A549 (cell line): ENCODE measurements at regions not wholly inside any gene's neighbourhood (a gene's known extent, or its start where the extent isn't known, plus 50 kb on each side); places are given as distances from the start of the nearest gene placed in this dataset.

Source experiments
- ATAC-seq, 2 experiments: fragments of 200-7000 bp in 1 of 2; fragments of >200 bp in 1 of 2; cut with Nextera tagmentation in 1 of 2; cut with Tn5 transposase in 1 of 2; 3 replicates each; pipeline versions ENCODE4 v1.8.0 to v1.9.1; 2018 to 2020; ENCODE audit warnings: mild to moderate bottlenecking in 1 of 2, moderate library complexity in 1 of 2
- CTCF ChIA-PET: fragments of 300-600 bp; sonication (Branson Sonifier 250); formaldehyde crosslinking; extraction: SDS; loops from one replicate; lab custom pipeline; 2021; ENCODE audit warnings: antibody characterized with exemption, inconsistent platforms; lab: Yijun Ruan, JAX
- POLR2A ChIA-PET: fragments of 350-600 bp; formaldehyde crosslinking; extraction: SDS; loops from one replicate; lab custom pipeline; 2021; ENCODE audit warnings: antibody characterized with exemption, inconsistent platforms; lab: Yijun Ruan, JAX
- DNase-seq, 2 experiments: peaks; one replicate each; pipeline versions ENCODE4 v3.0.0 to v3.0.0-alpha.2; 2011 to 2016; ENCODE audit warnings: low read depth in 1 of 2, low spot score in 1 of 2
- FAIRE-seq: peaks from 2 replicates; lab custom pipeline; 2011; peaks lifted over from hg19 to GRCh38; lab: Jason Lieb, UNC
- H3K27ac ChIP-seq, 2 experiments: fragments of >200 bp; sonication (Bioruptor Twin); formaldehyde crosslinking; 3 replicates each; pipeline ENCODE4 v1.5.1; 2016 to 2017
- H3K4me1 ChIP-seq: fragments of >200 bp; sonication (Bioruptor Twin); formaldehyde crosslinking; 3 replicates; pipeline ENCODE4 v1.6.1; 2016
- H3K4me2 ChIP-seq: fragments of >200 bp; sonication (Bioruptor Twin); formaldehyde crosslinking; 3 replicates; pipeline ENCODE4 v1.6.1; 2016
- H3K4me3 ChIP-seq: fragments of >200 bp; sonication (Bioruptor Twin); formaldehyde crosslinking; 3 replicates; pipeline ENCODE4 v1.5.1; 2016
- H3K9me3 ChIP-seq: fragments of >200 bp; sonication (Bioruptor Twin); formaldehyde crosslinking; 3 replicates; pipeline ENCODE4 v1.6.1; 2016
- CBX2 ChIP-seq: fragments of 200-600 bp; sonication (generic); IDR thresholded peaks from 2 replicates; pipeline ENCODE4 v1.6.1; 2016; ENCODE audit warnings: low read depth, mild to moderate bottlenecking, borderline replicate concordance
- CBX8 ChIP-seq: fragments of 200-600 bp; sonication (generic); IDR thresholded peaks from 2 replicates; pipeline ENCODE4 v1.6.1; 2016
- CEBPB ChIP-seq, 2 experiments: fragments of >200 bp in 1 of 2; sonication (Bioruptor Twin) in 1 of 2; formaldehyde crosslinking in 1 of 2; IDR thresholded peaks; 2 replicates each; pipeline ENCODE4 v1.6.1; 2012 to 2016
- EP300 ChIP-seq, 2 experiments: fragments of >200 bp; sonication (Bioruptor Twin); formaldehyde crosslinking; IDR thresholded peaks; 2 replicates in 1 of 2; 3 replicates in 1 of 2; pipeline ENCODE4 v1.6.1; 2016 to 2017
- FOSB ChIP-seq: fragments of 250-450 bp; sonication (Bioruptor Pico); IDR thresholded peaks from 2 replicates; pipeline ENCODE4 v1.5.0; 2020; ENCODE audit warnings: mild to moderate bottlenecking, moderate library complexity
- HDAC2 ChIP-seq: fragments of 200-600 bp; sonication (generic); IDR thresholded peaks from 2 replicates; pipeline ENCODE4 v1.6.1; 2016
- HEYL ChIP-seq: fragments of 250-450 bp; sonication (Bioruptor Pico); IDR thresholded peaks from 2 replicates; pipeline ENCODE4 v1.8.0; 2021; ENCODE audit warnings: mild to moderate bottlenecking, moderate library complexity
- HMGXB4 ChIP-seq: fragments of 250-450 bp; sonication (Bioruptor Pico); IDR thresholded peaks from 2 replicates; pipeline ENCODE4 v1.5.0; 2021; ENCODE audit warnings: mild to moderate bottlenecking, moderate library complexity, borderline replicate concordance
- HOXA7 ChIP-seq: fragments of 250-450 bp; sonication (Bioruptor Pico); IDR thresholded peaks from 2 replicates; pipeline ENCODE4 v1.5.0; 2020; ENCODE audit warnings: mild to moderate bottlenecking, moderate library complexity
- HOXB13 ChIP-seq: fragments of 250-450 bp; sonication (Bioruptor Pico); IDR thresholded peaks from 2 replicates; pipeline ENCODE4 v1.5.0; 2020; ENCODE audit warnings: low read depth, mild to moderate bottlenecking, moderate library complexity
- POLR2A ChIP-seq: IDR thresholded peaks from 2 replicates; pipeline ENCODE4 v1.6.1; 2012; ENCODE audit warnings: mild to moderate bottlenecking, low read length
- POLR2AphosphoS2 ChIP-seq: conservative IDR thresholded peaks from 2 replicates; pipeline ENCODE4 v1.6.1; 2012; ENCODE audit warnings: low read length, improper control_type of control experiment, inconsistent platforms
- RARB ChIP-seq: fragments of 250-450 bp; sonication (Bioruptor Pico); IDR thresholded peaks from 2 replicates; pipeline ENCODE4 v1.8.0; 2021; ENCODE audit warnings: mild to moderate bottlenecking, moderate library complexity
- REST ChIP-seq: fragments of 200-600 bp; sonication (generic); IDR thresholded peaks from 2 replicates; pipeline ENCODE4 v1.6.1; 2016; ENCODE audit warnings: antibody characterized with exemption, mild to moderate bottlenecking, moderate library complexity
- SREBF2 ChIP-seq: fragments of 450-650 bp; IDR thresholded peaks from 2 replicates; pipeline ENCODE4 v1.6.1; 2014; ENCODE audit warnings: mild to moderate bottlenecking, moderate library complexity
- TP53 ChIP-seq: fragments of 250-450 bp; sonication (Bioruptor Pico); IDR thresholded peaks from 2 replicates; pipeline ENCODE4 v1.5.0; 2021; ENCODE audit warnings: mild to moderate bottlenecking, moderate library complexity
- ZFP36 ChIP-seq: fragments of 450-650 bp; IDR thresholded peaks from 2 replicates; pipeline ENCODE4 v1.6.1; 2014; ENCODE audit warnings: borderline replicate concordance; ENCODE audit not compliant: partially characterized antibody
- ZSCAN20 ChIP-seq: fragments of 250-450 bp; sonication (Bioruptor Pico); IDR thresholded peaks from 2 replicates; pipeline ENCODE4 v1.8.0; 2022; ENCODE audit warnings: mild to moderate bottlenecking, moderate library complexity
- WGBS: methylation state at CpG from one replicate; pipeline ENCODE4 v1.1.6; 2017; ENCODE audit errors: missing lambda C conversion rate; 5-methylcytosine and 5-hydroxymethylcytosine counted together
- TF ChIP-seq, protein P1 (sequence below): fragments of 450-650 bp; IDR thresholded peaks from 2 replicates; pipeline ENCODE4 v1.6.1; 2014; ENCODE audit warnings: antibody characterized with exemption

DNA sequence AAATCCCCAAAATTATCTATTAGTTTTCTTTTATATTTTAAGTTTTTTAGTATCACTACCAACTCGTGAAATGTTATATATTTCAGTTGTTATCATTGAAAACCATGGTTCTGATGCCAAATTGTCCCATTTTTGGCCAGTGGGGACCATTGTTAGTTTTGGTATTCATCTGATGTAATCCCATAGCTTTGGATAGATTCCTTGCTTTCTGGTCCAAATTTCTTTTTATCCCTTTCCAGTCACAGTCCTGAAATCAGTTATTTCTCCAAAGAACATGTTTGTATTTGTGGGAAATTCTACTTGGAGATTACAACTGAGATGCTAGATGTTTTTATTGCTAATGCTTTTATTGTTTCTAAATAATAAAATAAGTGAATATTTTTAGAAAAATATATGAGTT lies 976.8 kb upstream of the CRIM1 start:
- ChIA-PET CTCF (no interaction called here), POLR2A (no interaction called here)
- 6% methylated on average over 1 of the region's 1 CpG for WGBS
- H3K27ac ChIP-seq = no peak overlapping the region
- FAIRE-seq (no peak), DNase-seq (no peak), ATAC-seq (no peak)
- no peaks in the 10 kb centered on the region for H3K4me1 ChIP-seq
- H3K4me2 ChIP-seq = no peak overlapping the region
- no peak overlapping the region for H3K4me3 ChIP-seq
- TF ChIP-seq, protein P1, sequence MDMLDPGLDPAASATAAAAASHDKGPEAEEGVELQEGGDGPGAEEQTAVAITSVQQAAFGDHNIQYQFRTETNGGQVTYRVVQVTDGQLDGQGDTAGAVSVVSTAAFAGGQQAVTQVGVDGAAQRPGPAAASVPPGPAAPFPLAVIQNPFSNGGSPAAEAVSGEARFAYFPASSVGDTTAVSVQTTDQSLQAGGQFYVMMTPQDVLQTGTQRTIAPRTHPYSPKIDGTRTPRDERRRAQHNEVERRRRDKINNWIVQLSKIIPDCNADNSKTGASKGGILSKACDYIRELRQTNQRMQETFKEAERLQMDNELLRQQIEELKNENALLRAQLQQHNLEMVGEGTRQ = no peak
- TF ChIP-seq ZFP36 = no peak
- TF ChIP-seq CEBPB (IDR thresholded peaks at IDR 0.05) = no peak
- no peak for TF ChIP-seq EP300 (IDR thresholded peaks at IDR 0.05)
- TF ChIP-seq CBX2 = no peak
- TF ChIP-seq CBX8 = no peak
- no peak for TF ChIP-seq HOXA7 (CRISPR knock-in tag)
- no peak for TF ChIP-seq POLR2A
- TF ChIP-seq POLR2AphosphoS2 = no peak
- no peak for TF ChIP-seq HEYL (CRISPR knock-in tag)
- TF ChIP-seq, all 56 proteins: peak for 0
- no peaks in the 10 kb centered on the region for H3K9me3 ChIP-seq

DNA sequence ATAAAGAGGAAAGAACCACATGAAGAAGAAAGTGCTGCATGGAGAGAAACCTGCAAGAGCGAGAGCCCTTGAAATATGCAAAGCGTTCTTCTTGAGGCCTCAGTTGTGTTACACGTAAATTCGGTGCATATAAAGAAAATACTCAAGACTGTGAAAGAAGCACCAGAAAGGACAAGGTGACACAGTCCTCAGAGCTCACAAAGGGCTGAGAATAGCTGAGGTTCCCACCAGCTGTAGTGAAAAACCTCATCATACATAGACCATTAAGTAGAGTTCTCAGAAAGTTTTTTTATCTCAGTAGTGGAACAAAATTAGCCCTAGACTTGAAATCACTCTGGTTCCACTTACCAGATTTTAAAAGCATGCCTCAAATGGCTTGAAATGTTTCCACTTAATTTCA lies 980.7 kb upstream of the CRIM1 start:
- no peak for TF ChIP-seq RARB (CRISPR knock-in tag)
- TF ChIP-seq ZFP36 = no peak
- TF ChIP-seq CEBPB (IDR thresholded peaks at IDR 0.05) = no peak
- TF ChIP-seq SREBF2 = no peak
- no peak for TF ChIP-seq REST
- no peak for TF ChIP-seq HOXB13 (CRISPR knock-in tag)
- no peak for TF ChIP-seq ZSCAN20 (CRISPR knock-in tag)
- TF ChIP-seq HDAC2 = no peak
- no peak for TF ChIP-seq TP53 (CRISPR knock-in tag)
- TF ChIP-seq CBX2 = no peak
- TF ChIP-seq HMGXB4 (CRISPR knock-in tag) = no peak
- TF ChIP-seq CBX8 = no peak
- no peak for TF ChIP-seq FOSB (CRISPR knock-in tag)
- TF ChIP-seq, all 56 proteins: peak for 0
- Histone ChIP-seq H3K4me1 (no peaks in the 10 kb centered on the region), H3K9me3 (no peaks in the 10 kb centered on the region), H3K27ac (no peak overlapping the region), H3K4me2 (no peak overlapping the region), H3K4me3 (no peak overlapping the region)
- CTCF ChIA-PET = no interaction called here
- DNase-seq = no peak
- 28% methylated on average over 4 of the region's 4 CpGs for whole genome bisulfite sequencing
- FAIRE-seq = no peak
- no peak for ATAC-seq
- POLR2A ChIA-PET = no interaction called here
